ENCODE measurements at regions not wholly inside any gene's neighbourhood (a gene's known extent, or its start where the extent isn't known, plus 50 kb on each side); places are given as distances from the start of the nearest gene placed in this dataset.

DNA sequence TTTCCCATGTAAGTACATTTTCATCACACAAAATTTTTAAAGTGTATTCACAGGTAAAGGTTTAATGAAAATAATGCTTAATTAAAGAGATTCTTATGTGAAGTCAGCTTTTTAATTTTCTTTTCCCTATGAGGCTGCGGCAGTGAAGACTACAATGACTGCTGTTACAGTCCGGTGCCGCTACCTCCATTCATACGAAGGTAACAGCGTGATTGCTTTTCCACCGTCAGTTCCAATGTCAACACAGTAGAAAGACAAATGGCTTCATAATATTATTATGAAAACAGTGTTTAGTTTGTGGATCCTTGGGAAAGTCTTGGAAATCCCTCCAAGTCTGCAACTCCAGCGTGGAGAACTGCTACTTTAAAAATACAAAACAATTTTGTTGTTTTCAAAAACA is 254.9 kb upstream of the NRIP1 start:
- DNase-seq (ENCODE audit: low spot score) = no peak

DNA sequence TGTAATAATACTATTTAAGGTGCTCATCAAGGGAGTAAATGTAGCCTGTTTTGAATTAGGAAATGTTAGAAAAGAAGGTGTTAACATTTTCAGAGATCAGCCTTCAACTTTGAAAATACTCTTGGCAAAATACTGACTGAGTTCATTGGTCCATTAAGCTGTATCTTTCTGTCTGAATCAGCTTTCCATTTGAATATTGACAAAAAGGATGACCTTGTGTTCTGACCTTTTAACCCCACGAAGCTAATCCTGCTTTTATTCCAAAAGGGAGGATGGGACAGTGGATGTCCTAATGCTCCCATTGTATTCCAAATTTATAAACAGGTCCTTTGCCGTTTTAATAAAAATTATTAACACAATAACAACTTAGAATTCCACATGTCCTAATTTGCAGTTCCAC is 259.7 kb upstream of the NRIP1 start:
- no peak for DNase-seq (ENCODE audit: low spot score)

DNA sequence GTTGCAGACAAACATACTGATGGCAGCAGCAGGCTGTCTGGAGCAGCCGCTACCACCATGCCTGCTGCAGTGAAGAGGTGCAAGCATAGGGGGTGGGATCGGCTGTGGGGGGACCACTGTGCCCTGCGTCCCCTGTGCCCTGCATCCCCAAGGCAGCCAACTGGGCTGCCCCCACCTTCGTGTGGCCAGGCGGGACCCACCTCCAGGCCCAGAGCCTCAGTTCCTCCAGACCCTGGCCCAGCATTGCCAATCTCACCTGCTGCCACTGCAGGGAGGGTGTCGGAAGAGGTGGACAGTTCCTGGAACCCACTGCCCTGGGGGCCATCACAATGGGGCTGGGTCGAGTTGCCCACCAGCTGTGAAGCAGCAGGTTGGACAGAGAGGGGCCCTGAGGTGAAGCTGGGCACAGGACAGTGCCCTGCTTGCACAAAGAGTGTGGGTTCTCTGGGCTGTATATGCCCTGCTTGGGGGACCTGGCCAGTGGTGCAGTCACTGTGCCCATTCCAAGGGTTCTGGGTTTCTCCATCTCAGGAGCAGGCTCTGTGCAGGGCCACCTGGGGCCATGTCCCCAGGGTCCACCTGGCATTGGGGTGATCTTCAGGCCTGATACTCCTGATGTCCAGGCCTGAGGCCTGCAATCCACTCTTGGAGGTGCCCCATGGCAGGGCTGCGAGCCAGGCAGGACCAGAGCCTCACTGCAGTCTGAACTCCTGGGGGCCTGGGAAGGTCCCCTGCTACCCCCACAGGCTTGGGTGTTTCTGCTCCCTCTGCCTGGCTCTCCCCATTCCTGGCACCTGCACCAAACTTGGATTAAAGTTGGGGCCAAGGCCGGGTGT is 261.4 kb upstream of the NRIP1 start:
- DNase-seq (ENCODE audit: low spot score) = no peak

DNA sequence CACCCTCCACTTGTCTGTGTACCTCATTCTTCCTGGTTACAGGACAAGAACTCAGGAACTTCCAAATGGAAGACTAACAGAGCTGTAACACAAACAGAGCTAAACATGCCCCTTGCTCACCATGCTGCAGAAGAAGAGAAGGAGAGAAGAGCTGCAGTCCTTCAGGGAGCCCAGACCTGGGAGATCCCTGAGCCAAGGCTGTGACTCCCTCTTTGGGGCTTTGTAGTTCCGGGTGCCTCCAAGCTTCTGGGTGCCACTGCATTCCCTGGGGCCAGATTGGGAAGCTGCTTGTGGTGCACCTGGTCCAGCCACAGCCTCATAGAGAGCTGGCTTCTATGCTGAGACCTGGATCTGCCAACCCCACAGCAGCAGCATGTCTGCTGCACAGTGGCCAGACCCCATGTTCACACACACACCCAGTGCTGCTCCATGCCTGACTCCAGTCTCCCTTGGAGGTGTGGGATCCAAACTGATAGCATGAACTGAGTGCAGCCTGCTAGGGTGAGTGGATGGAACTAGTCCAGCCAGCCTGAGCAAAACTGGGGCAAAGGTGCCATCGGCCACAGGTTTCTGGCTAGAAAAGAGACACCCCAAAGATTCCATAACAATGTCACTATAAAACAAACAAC is 263.0 kb upstream of the NRIP1 start:
- no peak for DNase-seq (ENCODE audit: low spot score)

DNA sequence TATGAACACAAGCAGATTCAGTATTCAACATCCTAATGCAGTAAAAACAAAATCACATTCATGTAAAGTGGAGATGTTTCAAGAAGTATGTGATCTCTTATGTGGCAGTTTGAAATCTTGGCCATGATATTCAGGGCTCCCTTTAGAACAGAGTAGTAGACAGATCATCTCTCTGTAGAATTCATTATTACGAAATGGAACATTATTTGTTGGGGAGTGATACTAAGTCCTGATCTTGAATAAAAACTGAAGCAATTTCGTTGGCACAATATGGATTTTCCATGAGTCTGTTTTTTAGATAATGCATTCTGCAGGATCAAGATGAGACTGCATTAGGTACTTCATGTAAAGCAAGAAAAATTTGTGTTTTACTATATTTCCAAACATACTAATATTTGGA is 264.4 kb upstream of the NRIP1 start:
- DNase-seq (ENCODE audit: low spot score) = no peak

DNA sequence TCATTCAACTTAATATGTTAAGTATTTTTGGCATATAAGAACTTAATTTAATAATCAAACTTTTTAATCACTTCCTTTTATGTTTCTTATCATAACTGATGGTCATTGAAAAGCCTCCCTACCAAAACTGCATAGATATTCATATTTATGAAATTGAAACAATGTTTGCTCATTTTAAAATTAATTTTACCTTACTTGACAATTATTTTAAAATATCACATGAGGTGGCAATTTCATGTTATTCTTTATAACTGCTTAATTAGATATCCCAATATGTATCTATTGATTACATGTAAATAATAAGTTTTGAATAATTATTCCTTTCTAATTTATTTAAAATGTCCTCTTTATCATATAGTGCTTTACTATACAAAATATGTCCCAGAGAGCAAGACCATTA is 266.1 kb upstream of the NRIP1 start:
- DNase-seq (ENCODE audit: low spot score) = no peak

DNA sequence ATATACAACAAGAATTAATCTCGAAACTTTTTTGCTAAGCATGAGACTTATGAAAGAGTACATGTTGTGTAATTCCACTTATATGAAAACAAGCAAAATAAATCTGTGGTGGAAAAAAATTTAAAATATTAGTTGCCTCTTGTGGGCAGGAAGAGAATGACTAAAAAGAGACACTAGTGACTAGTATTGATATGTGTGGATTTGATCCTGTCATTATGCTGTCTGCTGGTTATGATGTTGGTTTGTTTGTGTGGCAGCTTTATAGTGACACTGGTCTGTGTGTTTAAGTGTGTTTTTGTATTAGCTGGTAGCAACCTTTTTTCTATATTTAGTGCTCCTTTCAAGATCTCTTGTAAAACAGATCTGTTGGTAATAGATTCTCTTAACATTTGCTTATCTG is 267.8 kb upstream of the NRIP1 start:
- DNase-seq (ENCODE audit: low spot score) = no peak

DNA sequence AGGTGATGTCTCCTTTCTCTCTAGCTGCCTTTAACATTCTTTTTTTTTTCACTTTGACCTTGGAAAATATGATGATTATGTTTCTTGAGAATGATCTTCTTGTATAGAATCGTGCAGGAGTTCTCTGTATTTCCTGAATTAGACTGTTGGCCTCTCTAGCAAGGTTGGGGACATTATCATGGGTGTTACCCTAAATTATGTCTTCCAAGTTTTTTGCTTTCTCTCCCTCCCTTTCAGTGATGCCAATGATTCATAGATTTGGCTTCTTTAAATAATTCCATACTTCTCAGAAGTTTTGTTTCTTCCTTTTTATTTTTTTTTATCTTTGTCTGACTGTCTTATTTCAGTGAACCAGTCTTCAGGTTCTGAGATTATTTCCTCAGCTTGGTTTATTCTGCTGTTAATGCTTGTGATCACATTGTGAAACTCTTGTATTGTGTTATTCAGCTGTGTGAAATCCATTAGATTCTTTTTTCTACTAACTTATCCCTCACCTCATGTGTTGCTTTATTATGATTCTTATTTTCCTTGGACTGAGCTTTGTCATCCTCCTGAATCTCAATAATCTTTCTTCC is 268.4 kb upstream of the NRIP1 start:
- DNase-seq (ENCODE audit: low spot score) = no peak

DNA sequence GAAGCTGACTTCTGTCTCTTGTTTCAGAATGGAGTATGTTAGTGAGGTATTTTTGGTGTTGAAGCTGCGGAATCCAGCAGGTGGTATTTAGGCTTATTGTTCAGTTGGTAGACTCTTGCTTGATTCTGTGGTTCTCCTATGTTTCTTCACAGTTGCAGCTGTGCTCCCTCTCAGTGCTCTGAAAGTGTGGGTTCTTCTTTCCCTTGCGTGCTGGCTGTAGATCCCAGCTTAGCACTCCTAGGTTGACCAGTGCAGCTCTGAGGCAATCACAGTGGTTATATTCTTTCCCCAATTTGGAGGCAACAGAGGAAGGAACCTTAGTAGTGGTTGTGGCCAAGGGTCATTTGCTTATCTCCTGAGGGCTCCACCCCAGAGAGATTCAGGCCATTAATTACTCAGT is 269.2 kb upstream of the NRIP1 start:
- DNase-seq (ENCODE audit: low spot score) = no peak

DNA sequence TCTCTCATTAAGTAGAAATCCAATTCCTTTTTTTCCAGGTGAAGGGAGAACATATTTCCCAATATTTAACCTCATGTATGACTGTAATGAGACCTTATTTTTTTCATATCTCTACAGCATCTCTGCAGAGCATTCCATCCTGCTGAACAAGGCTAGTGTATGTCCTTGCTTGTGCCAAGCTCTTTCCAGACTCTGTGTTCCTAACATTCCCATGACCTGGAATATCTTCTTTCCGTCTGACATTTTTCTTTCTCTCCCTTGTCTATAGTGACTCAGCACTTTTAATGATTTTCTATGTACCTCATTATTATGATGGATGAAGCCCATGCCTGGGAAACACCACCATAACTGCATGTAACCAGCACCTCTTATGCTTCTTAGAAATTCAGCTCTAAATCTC is 278.3 kb upstream of the NRIP1 start:
- no peak for DNase-seq (ENCODE audit: low spot score)

DNA sequence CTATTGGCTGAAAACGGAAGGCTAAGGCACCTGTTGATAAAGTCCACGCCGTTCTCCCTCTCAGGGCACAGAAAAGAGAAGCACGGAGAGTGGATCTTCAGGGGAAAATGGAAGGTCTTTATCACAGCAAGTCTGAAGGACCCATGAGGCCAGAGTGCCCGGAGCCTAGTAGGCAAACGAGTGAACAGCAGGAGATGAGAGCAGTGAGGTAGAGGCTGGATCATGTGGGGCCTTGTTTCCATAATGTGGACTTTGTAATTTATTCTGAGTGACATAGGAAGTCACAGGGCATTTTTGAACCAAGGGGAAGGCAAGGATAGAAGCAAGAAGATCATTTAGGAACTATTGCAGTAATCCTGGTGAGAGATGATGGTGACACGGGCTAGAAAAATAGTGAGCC is 287.2 kb upstream of the NRIP1 start:
- no peak for DNase-seq (ENCODE audit: low spot score)

DNA sequence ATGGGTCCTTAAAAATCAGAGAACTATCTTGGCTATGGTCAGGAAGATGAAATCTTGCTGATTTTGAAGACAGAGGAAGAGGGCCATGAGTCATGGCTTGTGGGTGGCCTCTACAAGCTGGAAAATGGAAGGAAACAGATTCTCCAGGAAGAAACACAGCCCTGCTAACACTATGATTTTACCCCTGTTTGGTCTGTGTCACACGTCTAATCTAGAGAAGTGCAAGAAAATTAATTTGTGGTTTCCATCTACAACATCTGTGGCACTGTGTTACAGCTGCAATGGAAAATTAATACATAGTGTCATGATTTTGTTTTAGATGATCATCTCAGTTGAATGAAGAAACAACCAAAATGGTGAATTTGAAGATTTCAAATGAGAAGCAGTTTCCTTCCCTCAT is 288.7 kb upstream of the NRIP1 start:
- DNase-seq (ENCODE audit: low spot score) = no peak

DNA sequence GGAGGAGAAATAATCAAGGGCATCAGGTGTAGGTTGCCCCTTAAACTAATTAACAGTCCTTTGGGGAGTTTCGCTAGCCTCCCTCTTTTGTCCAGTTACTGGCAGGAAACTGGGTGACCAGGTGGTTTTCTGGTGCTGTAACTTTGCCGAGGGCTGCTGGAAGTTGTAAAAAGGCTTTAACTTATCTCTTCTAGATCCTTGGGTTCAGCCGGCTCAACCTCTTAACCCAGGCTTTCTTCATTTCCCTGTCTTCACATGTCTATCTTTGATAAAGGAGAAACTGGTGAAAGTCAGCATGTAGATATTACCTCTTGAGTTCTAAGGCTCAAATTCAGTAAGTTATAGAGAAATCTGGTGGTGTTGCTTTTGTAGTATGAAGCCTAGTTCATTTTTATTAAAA is 289.7 kb upstream of the NRIP1 start:
- DNase-seq (ENCODE audit: low spot score) = no peak

DNA sequence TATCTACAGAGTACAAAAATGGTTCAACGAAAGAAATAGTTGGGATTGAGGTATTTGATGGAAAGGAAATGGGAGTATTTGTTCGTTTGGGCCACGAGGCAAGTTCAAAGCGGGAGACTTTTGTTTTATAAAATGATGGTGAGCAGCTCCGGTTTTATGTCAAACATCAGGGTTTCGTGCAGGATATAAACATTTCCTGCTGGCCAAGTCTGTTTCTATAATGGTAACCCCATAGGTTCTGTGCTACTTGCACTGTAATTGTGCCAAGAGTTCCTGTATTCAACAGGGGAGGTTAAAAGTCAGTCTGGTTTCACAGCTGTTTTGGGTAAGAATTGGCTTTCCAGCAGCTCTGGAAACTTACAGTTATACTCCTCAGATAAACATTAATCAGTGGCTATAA is 290.3 kb upstream of the NRIP1 start:
- no peak for DNase-seq (ENCODE audit: low spot score)

DNA sequence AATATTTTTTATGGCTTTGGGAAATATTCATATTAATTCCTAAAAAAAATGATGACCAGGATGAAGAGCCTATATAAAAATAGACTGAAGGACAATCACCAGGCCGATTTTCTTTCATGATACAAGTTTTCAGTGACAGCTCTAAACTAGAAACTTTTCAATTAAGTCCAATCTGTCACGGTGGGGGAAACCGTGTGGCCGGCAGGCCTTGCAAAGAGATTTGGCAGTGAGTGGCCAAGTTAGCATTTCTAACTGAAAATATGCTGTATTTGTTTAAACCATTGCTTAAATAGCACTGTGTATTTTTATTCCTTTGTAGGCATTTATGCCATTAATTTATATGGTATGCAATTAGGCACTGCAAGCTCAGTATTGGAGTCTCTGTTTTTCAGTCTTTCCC is 294.5 kb upstream of the NRIP1 start:
- DNase-seq (ENCODE audit: low spot score) = no peak

DNA sequence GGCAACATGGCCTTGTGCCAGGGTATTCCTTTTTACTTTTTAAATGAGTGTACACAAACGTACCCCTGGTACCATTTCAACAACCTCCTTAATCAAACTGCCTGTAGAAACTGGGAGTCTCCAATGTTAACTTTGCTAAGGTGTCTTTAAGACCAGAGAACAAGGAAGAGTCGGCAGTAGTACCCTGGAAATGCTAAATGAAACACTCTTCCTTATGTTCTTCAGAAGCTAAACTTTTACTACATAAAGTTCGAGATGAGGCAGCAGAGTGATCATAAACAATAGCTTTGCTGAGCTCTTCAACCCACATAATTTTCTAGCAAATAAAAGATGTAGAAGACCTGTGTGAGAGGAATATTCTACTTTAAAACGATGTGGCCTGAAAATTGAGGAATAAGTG is 297.7 kb upstream of the NRIP1 start:
- no peak for DNase-seq (ENCODE audit: low spot score)

DNA sequence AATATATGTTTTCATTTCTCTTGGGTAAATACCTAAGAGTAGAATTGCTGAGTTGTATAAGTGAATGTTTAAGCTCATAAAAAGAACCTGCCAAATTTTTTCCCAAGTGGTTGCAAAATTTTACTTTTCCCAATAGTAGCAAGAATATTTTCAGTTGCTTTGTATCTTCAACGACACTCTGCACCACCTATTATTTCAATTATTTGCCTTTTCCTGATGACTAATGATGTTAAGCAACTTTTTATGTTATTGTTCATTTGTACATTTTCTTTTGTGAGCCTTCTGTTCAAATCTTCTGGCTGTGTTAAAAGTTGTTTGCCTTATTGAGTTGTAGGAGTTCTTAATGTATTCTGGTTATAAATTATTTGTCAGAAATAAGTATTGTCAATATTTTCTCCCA is 299.1 kb upstream of the NRIP1 start:
- no peak for DNase-seq (ENCODE audit: low spot score)

DNA sequence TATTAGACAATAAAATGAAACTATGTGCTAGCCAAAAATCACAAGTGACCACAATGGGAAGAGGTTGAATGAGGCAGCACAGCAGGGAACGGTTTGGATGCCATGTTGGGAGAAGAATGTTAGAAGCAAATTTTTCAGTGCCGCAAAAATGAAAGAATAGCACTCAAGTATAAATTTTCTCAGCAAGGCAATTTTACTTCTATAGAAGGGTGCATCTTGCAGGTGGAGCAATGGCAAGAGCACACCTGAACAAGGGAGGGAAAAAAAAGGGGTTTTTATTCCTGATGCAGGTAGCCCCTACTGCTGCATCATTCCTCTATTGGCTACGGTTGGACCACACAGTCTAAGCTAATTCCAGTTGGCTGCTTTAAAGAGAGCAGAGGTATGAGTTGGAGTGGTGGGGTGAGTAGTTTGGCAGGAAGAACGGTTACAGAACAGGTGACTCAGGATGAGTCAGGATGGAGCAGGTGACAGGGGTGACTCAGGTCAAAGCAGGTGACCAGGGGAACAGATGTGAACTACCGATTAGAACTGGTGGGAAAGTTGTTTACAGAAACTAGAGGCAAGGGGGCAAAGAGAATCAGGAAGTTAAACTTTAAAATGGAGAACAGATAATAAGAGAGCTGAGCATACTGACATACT is 301.1 kb upstream of the NRIP1 start:
- DNase-seq (ENCODE audit: low spot score) = no peak

DNA sequence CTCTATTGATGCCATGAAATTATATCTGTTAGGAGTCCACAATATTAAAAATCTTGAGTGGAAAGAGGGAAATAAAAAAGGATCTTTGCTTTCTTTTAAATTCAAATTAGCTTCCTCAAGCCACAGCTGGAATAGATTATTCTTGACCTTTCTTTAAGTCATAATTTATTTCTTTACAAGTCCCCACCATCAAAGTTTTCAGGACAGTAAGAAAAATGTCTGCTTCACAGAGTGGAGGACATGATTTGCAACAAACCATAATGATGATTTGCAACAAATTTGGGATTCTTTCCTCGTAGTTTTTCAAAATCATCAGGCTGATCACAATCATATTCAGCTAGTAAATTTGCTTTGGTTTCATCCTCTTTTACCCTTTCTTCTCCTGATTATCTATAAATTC is 301.8 kb upstream of the NRIP1 start:
- DNase-seq (ENCODE audit: low spot score) = no peak

DNA sequence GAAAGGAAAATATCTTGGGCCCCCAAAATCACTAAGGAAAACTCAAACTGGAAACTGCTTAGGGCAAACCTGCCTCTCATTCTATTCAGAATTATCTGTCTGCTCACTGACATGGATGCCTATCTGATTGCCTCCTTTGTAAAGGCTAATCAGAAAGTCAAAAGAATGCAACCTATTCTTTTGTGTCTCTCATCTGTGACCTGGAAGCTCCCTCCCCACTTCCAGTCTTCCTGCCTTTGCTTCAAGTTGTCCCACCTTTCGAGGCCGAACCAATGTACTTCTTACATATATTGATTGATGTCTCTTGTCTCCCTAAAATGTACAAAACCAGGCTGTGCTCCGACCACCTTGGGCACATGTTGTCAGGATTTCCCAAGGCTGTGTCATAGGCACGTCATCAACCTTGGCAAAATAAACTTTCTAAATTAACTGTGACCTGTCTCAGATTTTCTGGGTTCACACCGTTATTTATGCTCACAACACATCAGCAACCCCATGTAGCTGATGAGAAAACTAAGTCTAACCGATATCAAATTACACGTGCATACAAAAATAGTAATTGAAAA is 302.3 kb upstream of the NRIP1 start:
- DNase-seq (ENCODE audit: low spot score) = no peak

DNA sequence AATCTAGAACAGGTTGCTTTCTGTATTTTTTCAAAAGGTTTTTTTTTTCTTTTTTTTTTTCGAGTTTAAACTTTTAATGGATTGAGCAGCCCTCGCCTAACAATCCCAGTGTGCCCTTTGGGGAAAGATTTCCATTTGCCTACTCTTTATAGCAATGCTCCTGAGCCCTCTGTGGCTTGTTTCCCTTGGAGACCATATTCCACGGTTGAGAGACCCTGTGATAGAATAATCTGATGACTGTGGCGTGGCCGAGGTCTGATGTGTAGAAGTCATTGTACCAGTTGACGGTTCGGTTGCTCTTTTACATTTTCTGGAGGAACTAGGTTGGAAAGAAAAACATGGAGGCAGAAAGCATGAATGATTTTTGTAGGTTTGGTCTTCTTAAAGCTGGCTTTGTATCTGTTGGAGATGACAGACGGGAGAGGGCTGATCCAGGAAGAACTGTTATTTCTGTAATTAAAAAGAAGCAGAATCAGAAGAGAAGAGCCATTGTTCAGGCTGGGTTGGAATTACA is 305.7 kb upstream of the NRIP1 start:
- no peak for DNase-seq (ENCODE audit: low spot score)

DNA sequence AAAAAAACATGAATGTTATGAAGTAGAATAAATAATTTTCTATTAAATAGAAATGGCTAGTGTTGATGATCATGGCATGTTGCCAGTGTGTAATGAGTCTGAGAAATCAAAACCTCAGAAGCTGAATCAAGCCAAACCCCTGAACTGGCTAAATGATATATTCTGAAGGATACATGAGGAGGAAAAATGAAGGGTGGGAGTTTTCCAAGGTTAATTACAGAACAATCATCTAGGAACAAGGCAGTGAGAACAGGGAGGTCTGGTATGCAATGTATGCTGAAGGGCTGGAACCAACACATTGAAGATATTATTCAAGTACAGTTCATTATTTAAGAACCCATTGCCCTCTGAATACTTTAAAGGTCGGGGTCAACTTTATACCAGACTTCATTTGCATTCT is 309.1 kb upstream of the NRIP1 start:
- no peak for DNase-seq (ENCODE audit: low spot score)

DNA sequence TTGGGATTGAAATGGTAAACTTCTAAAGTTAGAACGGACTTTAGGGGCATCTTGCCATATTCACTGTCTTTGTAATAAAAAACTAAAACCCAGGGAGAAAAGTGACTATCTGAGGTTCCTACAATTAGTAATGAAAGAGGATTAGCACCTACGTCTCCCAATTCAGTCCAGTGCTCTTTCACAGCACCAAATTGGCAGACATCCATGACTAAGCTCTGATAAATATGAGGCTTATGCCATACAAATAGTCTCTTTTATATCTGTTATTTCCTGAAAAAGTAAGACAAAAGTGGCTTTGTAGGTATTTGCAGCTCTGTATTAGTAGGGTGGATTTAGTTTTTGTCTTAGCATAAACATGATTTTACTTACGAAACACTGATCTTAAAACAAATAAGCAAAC is 315.0 kb upstream of the NRIP1 start:
- no peak for DNase-seq (ENCODE audit: low spot score)
